ENCODE measurements at regions not wholly inside any gene's neighbourhood (a gene's known extent, or its start where the extent isn't known, plus 50 kb on each side); places are given as distances from the start of the nearest gene placed in this dataset.
"Not testable (repeated sequence)": the region's sequence is repeated elsewhere in the genome, so short reads cannot be mapped to it uniquely, and the experiment has no call there.

- DNase-seq: no peak
Measured at GRCh38 chr1:30229557-30229956, 493.8 kb downstream of the MATN1 start.

- DNase-seq: no peak
Measured at GRCh38 chr1:30226648-30227047, 496.7 kb downstream of the MATN1 start.

GRCh38 chr1:30225357-30225756 lies 498.0 kb downstream of the MATN1 start:
- no peak for DNase-seq

GRCh38 chr1:30219675-30220074 lies 503.7 kb downstream of the MATN1 start:
- no peak for DNase-seq

GRCh38 chr1:30218438-30218837 lies 504.9 kb downstream of the MATN1 start:
- no peak for DNase-seq

- no peak for DNase-seq
Measured at GRCh38 chr1:30216602-30217001, 506.8 kb downstream of the MATN1 start.

GRCh38 chr1:30213936-30214335 lies 509.4 kb downstream of the MATN1 start:
- no peak for DNase-seq

GRCh38 chr1:30207962-30208361 lies 515.4 kb downstream of the MATN1 start:
- DNase-seq: not testable (repeated sequence)

- not testable (repeated sequence) for DNase-seq
Measured at GRCh38 chr1:30206631-30207030, 516.8 kb downstream of the MATN1 start.

- DNase-seq: not testable (repeated sequence)
Measured at GRCh38 chr1:30204916-30205315, 518.5 kb downstream of the MATN1 start.

GRCh38 chr1:30201015-30201414 lies 522.4 kb downstream of the MATN1 start:
- no peak for DNase-seq

GRCh38 chr1:30200161-30200560 lies 523.2 kb downstream of the MATN1 start:
- no peak for DNase-seq

GRCh38 chr1:30199563-30199962 lies 523.8 kb downstream of the MATN1 start:
- no peak for DNase-seq

- no peak for DNase-seq
Measured at GRCh38 chr1:30198795-30199403, 524.5 kb downstream of the MATN1 start.

GRCh38 chr1:30198451-30198760 lies 525.0 kb downstream of the MATN1 start:
- DNase-seq: no peak

- DNase-seq: no peak
Measured at GRCh38 chr1:30197639-30198450, 525.5 kb downstream of the MATN1 start.

GRCh38 chr1:30196872-30197638 lies 526.3 kb downstream of the MATN1 start:
- no peak for DNase-seq

- DNase-seq: no peak
Measured at GRCh38 chr1:30196457-30196856, 526.9 kb downstream of the MATN1 start.

- no peak for DNase-seq
Measured at GRCh38 chr1:30195424-30196134, 527.8 kb downstream of the MATN1 start.

GRCh38 chr1:30194741-30195423 lies 528.5 kb downstream of the MATN1 start:
- DNase-seq: no peak

- DNase-seq: no peak
Measured at GRCh38 chr1:30194046-30194619, 529.3 kb downstream of the MATN1 start.

- DNase-seq: no peak
Measured at GRCh38 chr1:30192969-30193630, 530.3 kb downstream of the MATN1 start.
